Suprapubic skin (tissue), 3 donors: ENCODE measurements at regions not wholly inside any gene's neighbourhood (a gene's known extent, or its start where the extent isn't known, plus 50 kb on each side); places are given as distances from the start of the nearest gene placed in this dataset.

Experiments used
- EP300 ChIP-seq: sonication (generic); formaldehyde crosslinking; IDR thresholded peaks from one replicate; pipeline ENCODE4 v1.6.1; 2017; ENCODE audit warnings: antibody characterized with exemption
- TF ChIP-seq, protein P1 (sequence below), 2 donors: fragments of 200-600 bp in 1 of 2; fragments of 450-650 bp in 1 of 2; sonication (generic) in 1 of 2; IDR thresholded peaks; one replicate each; pipeline ENCODE4 v1.5.1; 2016 to 2019; ENCODE audit warnings: antibody characterized with exemption in 2 of 2, mild to moderate bottlenecking in 1 of 2, moderate library complexity in 1 of 2

DNA sequence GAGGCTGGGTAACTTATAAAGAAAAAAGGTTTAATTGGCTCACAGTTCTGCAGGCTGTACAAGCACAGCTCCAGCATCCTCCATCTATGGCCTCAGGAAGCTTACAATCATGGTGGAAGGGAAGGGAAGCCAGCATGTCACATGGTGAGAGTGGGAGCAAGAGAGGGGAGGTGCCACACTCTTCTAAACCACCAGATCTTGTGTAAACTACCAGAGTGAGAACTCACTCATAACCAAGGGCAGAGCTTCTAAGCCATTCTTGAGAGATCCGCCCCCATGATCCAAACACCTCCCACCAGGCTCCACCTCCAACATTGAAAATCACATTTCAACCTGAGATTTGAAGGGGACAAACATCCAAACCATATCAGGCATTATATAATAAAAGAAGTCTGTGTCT lies 121.6 kb upstream of the CDC42EP3 start:
- TF ChIP-seq, protein P1, sequence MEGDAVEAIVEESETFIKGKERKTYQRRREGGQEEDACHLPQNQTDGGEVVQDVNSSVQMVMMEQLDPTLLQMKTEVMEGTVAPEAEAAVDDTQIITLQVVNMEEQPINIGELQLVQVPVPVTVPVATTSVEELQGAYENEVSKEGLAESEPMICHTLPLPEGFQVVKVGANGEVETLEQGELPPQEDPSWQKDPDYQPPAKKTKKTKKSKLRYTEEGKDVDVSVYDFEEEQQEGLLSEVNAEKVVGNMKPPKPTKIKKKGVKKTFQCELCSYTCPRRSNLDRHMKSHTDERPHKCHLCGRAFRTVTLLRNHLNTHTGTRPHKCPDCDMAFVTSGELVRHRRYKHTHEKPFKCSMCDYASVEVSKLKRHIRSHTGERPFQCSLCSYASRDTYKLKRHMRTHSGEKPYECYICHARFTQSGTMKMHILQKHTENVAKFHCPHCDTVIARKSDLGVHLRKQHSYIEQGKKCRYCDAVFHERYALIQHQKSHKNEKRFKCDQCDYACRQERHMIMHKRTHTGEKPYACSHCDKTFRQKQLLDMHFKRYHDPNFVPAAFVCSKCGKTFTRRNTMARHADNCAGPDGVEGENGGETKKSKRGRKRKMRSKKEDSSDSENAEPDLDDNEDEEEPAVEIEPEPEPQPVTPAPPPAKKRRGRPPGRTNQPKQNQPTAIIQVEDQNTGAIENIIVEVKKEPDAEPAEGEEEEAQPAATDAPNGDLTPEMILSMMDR (IDR thresholded peaks at IDR 0.05): no peak
- no peak for TF ChIP-seq EP300
